Esophagus muscularis mucosa (tissue), 4 donors: ENCODE measurements at regions not wholly inside any gene's neighbourhood (a gene's known extent, or its start where the extent isn't known, plus 50 kb on each side); places are given as distances from the start of the nearest gene placed in this dataset.

Experiments
- CTCF ChIP-seq, 3 experiments: fragments of 200-600 bp in 2 of 3; fragments of 450-650 bp in 1 of 3; sonication (generic) in 2 of 3; IDR thresholded peaks; one replicate each; pipeline ENCODE4 v1.5.1; 2017 to 2019; ENCODE audit warnings: antibody characterized with exemption in 3 of 3, mild to moderate bottlenecking in 2 of 3, moderate library complexity in 1 of 3
- EP300 ChIP-seq: sonication (generic); formaldehyde crosslinking; IDR thresholded peaks from one replicate; pipeline ENCODE4 v1.6.1; 2017; ENCODE audit warnings: antibody characterized with exemption
- POLR2A ChIP-seq: fragments of 450-650 bp; IDR thresholded peaks from one replicate; pipeline ENCODE4 v1.6.1; 2017; ENCODE audit warnings: antibody characterized with exemption, moderate library complexity, mild to moderate bottlenecking, low read depth
- POLR2AphosphoS5 ChIP-seq, 2 donors: sonication (generic); formaldehyde crosslinking; IDR thresholded peaks; one replicate each; pipeline ENCODE4 v1.6.1; 2017; ENCODE audit warnings: antibody characterized with exemption in 2 of 2

- TF ChIP-seq CTCF (IDR thresholded peaks at IDR 0.05) (no peak), POLR2A (no peak), EP300 (no peak), POLR2AphosphoS5 (IDR thresholded peaks at IDR 0.05) (no peak)
Observed at GRCh38 chr10:6847561-6847960, 267.5 kb upstream of the PRKCQ start.
